ENCODE measurements at regions not wholly inside any gene's neighbourhood (a gene's known extent, or its start where the extent isn't known, plus 50 kb on each side); places are given as distances from the start of the nearest gene placed in this dataset.

- no peak for DNase-seq
Observed at GRCh38 chr6:43865086-43865485, 95.1 kb downstream of the VEGFA start.

- DNase-seq, result no peak
Observed at GRCh38 chr6:43862925-43863324, 92.9 kb downstream of the VEGFA start.

- no peak for DNase-seq
Observed at GRCh38 chr6:43861212-43861894, 91.3 kb downstream of the VEGFA start.

GRCh38 chr6:43860285-43860684 lies 90.3 kb downstream of the VEGFA start:
- no peak for DNase-seq

GRCh38 chr6:43859213-43859612 lies 89.2 kb downstream of the VEGFA start:
- no peak for DNase-seq

- DNase-seq, result no peak
Observed at GRCh38 chr6:43858161-43859153, 88.4 kb downstream of the VEGFA start.

GRCh38 chr6:43856005-43856765 lies 86.2 kb downstream of the VEGFA start:
- no peak for DNase-seq

- no peak for DNase-seq
Observed at GRCh38 chr6:43855247-43855646, 85.2 kb downstream of the VEGFA start.

GRCh38 chr6:43853066-43853650 lies 83.1 kb downstream of the VEGFA start:
- DNase-seq, result no peak

GRCh38 chr6:43852350-43852864 lies 82.4 kb downstream of the VEGFA start:
- DNase-seq, result no peak

GRCh38 chr6:43851204-43851865 lies 81.3 kb downstream of the VEGFA start:
- DNase-seq, result no peak

GRCh38 chr6:43850314-43851203 lies 80.5 kb downstream of the VEGFA start:
- no peak for DNase-seq

GRCh38 chr6:43849844-43850243 lies 79.8 kb downstream of the VEGFA start:
- DNase-seq, result no peak

GRCh38 chr6:43848671-43849391 lies 78.8 kb downstream of the VEGFA start:
- no peak for DNase-seq

- no peak for DNase-seq
Observed at GRCh38 chr6:43847741-43848630, 78.0 kb downstream of the VEGFA start.

GRCh38 chr6:43846556-43846955 lies 76.5 kb downstream of the VEGFA start:
- no peak for DNase-seq

- no peak for DNase-seq
Observed at GRCh38 chr6:43845646-43846045, 75.6 kb downstream of the VEGFA start.

GRCh38 chr6:43843669-43844171 lies 73.7 kb downstream of the VEGFA start:
- no peak for DNase-seq

- DNase-seq, result no peak
Observed at GRCh38 chr6:43843097-43843645, 73.2 kb downstream of the VEGFA start.
